ENCODE measurements at regions not wholly inside any gene's neighbourhood (a gene's known extent, or its start where the extent isn't known, plus 50 kb on each side); places are given as distances from the start of the nearest gene placed in this dataset.
"Not testable (repeated sequence)": the region's sequence is repeated elsewhere in the genome, so short reads cannot be mapped to it uniquely, and the experiment has no call there.

DNA sequence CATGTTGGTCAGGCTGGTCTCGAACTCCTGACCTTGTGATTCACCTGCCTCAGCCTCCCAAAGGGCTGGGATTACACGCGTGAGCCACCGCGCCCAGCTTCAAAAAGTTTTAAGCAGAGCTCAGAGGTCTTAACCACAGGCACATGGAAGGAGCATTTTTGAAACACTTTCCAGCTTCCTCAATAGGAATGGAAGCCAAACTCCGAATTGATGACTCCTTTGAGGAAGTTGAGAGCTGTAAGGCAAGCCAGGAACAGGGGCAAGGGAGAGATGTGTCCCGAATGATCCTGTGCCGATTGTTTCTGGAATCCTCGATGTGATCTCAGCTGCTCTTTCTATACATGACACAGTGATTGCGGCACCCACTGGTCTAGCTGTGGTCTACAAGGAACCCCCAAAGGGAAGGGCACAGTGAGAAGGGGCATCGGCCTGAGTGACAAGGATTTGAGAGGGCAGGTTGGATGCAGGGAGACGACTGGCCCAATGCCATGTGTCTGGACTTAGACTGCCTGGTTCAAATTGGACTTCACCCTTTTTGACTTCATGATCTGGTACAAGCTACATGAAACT lies 116.2 kb downstream of the ADRA2C start:
- not testable (repeated sequence) for DNase-seq

DNA sequence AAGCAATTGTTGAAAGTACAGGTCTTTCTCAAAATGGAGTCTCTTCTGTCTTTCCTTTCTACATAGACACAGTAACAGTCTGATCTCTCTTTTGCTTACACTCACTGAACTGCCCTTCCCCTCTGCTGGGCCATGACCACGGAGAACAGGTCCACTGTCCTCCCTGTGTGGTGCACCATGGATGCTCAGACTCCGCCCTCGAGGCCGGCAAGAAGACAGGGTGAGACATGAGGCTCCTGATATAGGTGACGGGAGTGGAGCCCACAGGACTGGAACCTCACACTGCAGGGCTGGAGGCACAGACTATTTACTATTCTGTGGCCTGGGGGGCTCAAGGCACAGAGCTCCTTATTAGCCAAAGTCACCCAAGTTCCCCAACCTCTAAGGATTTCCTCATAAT lies 118.1 kb downstream of the ADRA2C start:
- not testable (repeated sequence) for DNase-seq

DNA sequence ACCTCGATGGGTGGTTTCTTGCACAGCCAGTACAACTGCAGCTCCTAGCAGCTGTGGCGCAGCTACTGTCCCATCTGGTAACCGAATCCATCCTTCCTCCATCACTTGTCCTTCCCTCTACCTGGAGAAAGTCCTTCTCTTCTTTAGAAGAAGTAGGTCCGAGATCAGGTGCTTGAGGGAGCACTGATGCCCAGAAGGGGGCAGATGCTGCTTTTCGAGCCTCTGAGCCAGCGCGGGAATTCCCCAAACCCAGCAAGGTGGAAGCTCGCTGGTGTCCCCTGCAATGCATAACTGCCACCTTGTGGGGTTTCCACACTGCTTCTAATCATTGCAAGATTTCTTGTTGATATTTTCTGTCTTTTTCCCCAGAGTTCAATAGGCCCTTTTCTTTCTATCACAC lies 127.4 kb downstream of the ADRA2C start:
- not testable (repeated sequence) for DNase-seq

DNA sequence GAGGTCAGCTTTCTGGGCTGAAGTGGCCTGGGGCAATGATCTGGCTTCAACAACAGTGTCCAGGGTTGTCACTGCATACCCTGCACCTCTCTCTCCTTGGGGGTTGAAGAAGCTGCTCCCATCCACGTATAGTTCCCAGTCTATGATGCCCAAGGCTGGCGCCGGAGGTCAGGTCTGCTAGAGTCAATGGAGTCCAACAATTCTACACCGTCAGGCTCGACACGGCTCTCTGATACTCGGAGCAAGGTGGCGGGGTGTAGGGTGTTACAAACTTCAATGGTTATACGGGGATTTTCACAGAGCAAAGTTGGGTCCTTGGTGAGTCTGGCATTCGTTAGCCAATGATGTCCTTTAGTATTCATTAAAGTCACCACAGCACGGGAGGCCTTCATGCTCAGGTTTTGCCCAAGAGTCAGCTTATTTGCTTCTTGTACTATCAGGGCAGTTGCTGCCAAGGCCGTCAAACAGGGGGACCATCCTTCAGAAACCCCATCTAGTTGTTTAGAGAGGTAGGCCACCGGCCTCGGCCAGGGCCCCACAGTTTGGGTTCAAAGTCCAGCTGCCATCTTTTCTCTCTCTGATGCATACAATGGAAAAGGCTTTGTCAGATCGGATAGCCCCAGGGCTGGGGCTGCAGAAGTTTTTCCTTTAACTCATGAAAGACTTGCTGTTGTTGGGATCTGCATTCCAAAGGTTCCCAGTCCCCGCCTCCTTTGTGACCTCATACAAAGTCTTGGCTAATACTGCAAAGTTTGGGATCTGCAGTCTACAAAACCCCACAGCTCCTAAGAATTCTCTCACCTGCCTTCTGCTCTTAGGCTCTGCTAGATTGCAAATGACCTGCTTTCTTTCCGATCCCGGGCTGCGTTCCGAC lies 128.1 kb downstream of the ADRA2C start:
- DNase-seq, result not testable (repeated sequence)

DNA sequence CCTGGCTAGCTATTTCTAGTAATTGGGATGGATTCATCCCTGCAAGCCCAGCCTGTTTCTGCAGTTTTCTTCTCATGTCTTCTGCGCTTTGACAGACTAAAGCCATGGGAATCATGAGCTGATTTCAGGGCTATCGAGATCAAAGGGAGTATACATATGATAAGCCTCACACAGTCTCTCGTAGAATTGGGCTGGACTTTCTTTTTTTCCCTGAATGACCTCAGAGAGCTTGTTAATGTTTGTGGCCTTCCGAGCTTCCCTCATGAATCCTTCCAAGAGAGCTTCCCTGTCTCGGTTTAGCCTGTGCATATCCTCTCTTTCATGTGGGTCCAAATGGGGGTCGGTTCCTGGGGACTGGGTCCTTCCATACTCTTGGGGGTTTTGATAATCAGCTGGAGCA lies 130.3 kb downstream of the ADRA2C start:
- no peak for DNase-seq

DNA sequence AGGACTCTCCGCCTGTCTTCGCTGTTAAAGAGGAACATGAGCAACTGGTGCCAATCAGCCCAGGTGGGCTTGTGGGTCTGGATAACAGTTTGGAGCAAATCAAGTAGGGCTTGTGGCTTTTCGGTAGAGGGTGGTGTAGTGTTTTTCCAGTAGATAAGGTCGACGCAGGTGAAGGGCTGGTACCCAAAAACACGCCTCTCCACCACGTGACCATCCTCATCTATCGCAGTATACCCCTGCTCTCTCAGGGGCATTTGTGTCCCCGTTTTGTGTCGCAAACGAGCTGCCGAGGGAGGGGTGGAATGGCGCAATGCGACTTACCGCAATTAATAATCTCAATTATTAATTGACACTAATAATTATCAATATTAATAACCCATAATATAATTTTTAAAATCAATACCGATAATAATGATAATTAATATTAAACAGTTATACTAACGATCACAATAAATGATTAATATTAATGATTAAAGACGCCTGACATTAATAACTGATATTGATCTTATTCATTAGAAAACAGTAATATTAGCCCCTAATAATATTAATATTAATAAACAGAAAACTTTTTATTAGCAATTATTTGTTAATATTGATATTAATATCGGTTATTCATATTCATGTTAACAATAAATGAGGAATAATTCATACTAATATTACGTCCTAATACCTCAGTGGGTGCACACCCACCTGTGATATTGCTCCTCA lies 130.8 kb downstream of the ADRA2C start:
- DNase-seq, result not testable (repeated sequence)

DNA sequence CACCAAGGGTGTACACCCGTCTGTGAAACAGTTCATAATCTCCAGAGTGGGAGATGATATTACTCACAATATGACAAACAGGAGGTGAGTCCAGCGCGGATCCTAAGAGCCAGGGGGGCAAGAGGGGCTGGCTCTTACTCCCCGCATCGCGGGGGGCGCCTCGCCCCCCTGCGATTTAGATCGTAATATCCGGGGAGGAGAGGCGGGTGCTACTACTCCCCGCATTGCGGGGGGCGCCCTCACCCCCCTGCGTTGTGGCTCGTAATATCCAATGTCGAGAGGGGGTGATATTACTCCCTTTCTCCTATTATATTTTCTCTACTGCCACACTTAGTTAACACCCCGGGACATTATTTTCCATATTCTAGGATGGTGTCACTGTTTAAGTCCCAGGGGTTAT lies 131.9 kb downstream of the ADRA2C start:
- no peak for DNase-seq

DNA sequence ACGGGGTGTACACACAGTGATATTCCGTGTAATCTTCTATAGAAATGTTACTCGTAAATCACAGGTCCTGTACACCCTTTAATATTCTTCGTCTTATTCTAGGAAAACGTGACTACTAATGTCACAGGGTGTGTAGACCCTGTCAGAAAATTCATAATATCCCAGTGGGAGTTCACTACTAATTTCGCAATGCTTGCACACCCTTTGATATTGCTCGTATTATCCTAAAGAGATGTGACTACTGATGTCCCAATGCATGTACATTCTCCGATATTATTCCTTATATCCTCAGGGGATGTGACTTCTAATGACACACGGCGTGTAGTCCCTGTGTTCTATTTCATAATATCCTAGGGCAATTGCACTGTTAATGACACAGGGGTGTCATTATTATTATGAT lies 132.7 kb downstream of the ADRA2C start:
- DNase-seq, result not testable (repeated sequence)

DNA sequence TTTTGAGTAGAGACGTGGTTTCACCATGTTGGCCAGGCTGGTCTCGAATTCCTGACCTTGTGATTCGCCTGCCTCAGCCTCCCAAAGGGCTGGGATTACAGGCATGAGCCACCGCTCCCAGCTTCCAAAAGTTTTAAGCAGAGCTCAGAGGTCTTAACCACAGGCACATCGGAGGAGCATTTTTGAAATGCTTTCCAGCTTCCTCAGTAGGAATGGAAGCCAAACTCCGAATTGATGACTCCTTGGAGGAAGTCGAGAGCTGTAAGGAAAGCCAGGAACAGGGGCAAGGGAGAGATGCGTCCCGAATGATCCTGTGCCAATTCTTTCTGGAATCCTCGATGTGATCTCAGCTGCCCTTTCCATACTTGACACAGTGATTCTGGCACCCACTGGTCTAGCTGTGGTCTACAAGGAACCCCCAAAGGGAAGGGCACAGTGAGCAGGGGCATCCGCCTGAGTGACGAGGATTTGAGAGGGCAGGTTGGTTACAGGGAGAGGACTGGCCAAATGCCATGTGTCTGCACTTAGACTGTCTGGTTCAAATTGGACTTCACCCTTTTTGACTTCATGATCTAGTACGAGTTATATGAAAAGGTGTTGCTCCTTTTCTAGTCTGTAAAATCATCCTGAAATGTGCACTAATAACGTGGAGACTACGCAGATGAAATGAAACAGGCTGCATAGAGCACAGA lies 138.2 kb downstream of the ADRA2C start:
- not testable (repeated sequence) for DNase-seq

DNA sequence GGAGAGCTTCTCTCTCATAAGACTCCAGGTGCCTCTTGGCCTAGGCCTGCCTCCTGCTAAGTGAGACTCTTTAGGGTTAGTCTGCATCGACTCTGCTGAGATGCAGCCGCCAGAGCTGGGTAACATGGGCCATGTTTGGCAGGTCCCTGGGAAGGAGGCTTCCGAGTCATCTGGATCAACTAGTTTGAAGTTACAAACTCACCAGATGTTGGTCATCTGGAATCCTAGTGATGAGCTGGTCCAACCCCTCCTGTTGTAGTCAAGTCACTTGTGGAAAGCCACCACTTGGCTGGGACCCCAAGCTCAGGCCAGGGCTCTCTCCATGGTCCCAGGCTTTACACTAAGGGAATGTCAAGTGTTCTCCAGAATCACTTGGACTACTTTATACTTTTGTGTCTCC lies 143.4 kb downstream of the ADRA2C start:
- DNase-seq, result not testable (repeated sequence)

DNA sequence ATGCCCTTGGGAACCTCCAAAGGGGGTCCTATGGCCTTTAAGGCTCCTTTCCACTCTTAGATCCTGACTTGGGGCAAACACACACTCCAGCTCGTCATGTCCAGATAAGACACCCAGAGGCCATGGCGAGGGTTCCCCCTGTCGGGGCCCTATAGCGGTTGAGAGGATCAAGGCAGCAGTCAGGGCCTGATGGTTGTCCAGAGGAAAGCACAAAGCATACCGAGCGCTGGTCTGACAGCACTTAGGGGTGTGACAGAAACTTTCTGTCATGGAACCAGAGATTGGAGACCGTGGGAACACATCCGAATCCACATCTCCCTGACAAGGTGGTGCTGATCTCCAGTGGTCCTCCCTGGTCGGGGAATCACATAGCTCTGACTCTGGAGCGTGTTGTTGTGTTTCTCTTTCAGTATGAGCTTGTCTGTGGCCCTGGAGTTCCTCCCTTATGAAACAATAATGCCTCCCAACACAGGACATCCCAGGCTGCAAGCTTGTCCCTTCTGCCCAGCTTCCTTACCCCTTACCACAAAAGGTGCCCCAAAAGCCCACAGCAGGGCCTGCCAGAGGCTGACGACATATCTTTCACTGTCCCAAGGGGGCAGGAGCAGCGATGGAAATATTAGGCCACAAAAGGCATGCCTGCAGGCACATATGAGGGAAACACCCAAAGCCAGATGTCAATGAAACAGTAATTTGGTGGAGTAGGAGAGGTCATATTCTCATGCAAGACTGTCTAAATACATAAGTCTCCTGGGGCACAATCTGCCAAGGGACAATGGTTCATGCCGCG lies 144.2 kb downstream of the ADRA2C start:
- not testable (repeated sequence) for DNase-seq

DNA sequence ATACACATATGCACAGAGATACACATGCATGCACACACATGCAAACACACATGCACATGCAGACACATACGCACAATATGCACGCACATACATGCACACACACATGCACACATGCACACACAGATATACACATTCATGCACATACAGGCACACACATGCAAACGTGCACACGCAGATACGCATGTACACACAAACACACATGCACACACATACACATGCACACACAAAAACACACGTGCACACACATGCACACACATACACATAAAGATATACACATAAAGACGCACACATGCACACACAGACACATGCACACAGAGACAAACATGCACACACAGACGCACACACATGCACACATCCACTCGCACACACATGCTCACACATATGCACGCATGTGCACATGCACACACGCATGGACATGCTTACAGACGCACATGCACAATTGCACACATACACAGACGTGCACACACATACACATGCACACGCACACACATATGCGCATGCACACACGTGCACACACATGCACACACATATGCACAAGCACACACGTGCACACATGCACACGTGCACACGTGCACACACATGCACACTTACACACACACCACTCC lies 145.2 kb downstream of the ADRA2C start:
- DNase-seq, result no peak

DNA sequence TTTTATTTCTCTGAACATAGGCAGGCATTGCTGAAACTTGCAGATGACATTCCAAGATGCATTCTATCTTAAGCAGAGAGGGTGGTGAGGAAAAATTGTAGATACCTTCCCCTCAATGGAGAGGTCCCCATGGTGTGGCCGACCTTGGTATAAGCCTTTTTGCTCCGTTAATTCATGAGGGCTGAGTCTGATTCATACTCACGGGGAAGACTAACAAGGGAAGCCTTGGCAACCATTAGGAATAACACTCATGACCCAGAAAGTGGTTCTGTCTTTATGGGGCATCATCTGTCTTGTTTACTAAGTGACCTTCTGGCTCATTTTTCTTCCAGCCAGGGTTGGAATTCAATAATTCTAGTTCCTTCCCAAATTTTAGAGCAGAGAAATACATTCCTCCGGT lies 148.3 kb downstream of the ADRA2C start:
- DNase-seq, result not testable (repeated sequence)

DNA sequence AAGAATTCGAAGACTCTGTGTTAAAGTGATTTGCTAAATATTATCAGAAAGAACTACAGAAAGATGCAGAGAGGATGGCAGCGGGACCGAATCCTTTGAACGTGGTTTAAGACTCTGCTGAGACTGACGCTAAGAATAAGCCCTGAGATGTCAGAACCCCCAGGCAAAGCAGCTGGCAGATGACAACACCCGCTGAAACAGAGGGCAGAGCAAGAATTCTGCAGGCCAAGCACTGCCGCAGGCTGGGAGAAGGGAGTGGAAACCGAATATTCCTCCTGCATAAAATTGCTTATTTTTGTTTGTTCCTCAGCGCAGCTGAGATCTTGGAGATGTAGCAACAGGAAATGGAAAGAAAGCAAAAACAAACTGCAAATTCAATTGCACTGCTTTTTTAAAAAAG lies 153.3 kb downstream of the ADRA2C start:
- DNase-seq, result not testable (repeated sequence)

DNA sequence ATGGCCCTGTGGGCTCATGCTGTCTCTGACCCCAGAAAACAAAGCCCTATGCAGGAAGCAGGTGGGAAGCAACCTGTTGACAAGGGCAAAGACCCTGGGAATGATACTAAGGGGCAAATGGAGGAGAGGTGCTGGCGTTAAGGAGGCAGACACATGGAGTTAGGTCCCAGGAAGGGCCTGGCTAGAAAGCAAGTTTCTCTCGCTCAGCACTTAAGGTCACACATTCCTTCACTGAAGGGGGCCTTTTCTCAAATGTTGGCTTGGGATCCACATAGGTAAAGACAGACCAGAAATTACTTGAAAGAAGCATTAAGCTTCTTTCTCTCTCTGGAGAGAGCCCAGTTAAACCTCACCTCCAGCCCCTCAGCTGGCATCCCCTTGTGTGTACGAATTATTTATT lies 155.7 kb downstream of the ADRA2C start:
- not testable (repeated sequence) for DNase-seq

DNA sequence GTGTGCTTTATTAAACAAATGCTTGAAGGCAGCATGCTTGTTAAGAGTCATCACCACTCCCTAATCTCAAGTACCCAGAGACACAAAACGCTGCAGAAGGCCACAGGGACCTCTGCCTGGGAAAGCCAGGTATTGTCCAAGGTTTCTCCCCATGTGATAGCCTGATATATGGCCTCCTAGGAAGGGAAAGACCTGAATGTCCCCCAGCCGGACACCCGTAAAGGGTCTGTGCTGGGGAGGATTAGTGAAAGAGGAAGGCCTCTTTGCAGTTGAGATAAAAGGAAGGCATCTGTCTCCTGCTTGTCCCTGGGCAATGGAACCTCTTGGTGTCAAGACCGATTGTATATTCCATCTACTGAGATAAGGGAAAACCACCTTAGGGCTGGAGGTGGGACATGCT lies 159.7 kb downstream of the ADRA2C start:
- DNase-seq, result not testable (repeated sequence)

DNA sequence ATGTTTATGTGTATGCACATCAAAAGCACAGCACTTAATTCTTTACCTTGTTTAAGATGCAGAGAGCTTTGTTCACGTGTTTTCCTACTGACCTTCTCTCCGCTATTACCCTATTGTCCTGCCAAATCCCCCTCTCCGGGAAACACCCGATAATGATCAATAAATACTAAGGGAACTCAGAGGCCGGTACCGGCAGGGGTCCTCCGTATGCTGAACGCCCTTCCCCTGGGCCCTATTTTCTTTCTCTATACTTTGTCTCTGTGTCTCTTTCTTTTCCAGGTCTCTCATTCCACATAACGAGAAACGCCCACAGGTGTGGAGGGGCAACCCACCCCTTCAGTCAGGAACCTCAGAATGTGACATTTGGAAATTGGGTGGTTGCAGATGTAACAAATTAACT lies 160.1 kb downstream of the ADRA2C start:
- DNase-seq, result not testable (repeated sequence)

DNA sequence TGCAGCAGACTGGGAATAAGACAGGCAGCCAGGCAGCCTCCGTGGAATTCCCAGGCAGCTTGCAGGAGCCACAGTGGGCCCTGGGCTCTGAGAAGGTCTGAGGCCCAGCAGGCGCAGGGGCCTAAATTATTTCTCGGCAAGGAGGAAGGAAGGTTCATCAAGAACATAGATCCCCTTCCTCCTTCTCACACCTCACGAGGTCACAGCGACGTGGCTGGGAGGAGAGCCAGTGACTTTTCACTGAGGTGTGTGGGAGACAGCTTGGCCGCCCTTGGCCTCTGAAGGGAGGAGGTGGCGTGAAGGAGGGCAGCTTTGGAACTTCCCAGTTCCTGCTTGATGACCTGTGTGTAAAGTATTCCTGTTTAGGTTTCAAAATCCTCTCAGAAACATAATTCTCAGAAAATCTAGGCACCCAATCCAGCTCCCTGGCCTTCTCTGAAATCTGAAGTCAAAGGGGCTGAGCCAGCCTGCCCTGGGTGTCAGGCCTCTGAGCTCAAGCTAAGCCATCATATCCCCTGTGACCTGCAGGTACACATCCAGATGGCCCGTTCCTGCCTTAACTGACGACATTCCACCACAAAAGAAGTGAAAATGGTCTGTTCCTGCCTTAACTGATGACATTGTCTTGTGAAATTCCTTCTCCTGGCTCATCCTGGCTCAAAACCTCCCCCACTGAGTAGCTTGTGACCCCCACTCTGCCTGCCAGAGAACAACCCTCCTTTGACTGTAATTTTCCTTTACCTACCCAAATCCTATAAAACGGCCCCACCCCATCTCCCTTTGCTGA lies 161.0 kb downstream of the ADRA2C start:
- DNase-seq, result not testable (repeated sequence)

DNA sequence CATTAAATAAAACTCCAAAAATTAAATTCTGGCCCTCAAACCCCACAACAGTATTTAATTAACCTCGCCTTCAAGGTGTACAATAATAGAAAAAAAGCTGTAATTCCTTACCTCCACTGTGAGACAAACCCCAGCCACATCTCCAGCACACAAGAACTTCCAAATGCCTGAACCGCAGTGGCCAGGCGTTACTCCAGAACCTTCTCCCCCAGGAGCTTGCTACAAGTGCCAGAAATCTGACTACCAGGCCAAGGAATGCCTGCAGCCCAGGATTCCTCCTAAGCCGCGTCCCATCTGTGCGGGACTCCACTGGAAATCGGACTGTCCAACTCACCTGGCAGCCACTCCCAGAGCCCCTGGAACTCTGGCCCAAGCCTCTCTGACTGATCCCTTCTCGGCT lies 163.2 kb downstream of the ADRA2C start:
- not testable (repeated sequence) for DNase-seq

DNA sequence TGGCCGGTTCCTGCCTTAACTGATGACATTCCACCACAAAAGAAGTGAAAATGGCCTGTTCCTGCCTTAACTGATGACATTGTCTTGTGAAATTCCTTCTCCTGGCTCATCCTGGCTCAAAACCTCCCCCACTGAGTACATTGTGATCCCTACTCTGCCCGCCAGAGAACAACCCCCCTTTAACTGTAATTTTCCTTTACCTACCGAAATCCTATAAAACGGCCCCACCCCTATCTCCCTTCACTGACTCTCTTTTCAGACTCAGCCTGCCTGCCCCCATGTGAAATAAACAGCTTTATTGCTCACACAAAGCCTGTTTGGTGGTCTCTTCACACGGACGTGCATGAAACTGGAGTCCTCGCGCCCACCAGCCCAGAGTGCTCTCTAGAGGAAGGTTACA lies 166.5 kb downstream of the ADRA2C start:
- not testable (repeated sequence) for DNase-seq

DNA sequence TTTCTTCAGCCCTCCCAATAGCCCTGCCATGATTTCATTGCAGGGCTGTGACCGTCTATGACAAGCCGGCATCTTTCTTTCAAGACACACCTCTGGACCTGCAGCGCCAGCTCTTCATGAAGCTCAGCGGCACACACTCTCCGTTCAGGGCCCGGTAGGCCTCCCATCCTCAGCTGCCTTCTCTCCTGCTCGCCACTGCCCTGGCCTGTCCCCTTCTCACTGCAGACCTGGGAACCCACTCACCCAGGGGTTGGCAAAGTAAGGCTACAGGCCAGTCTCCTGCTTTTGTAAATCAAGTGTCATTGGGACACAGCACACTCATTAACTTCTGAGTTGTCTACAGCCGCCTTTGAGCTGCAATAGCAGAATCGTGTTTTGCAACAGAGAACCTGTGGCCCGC lies 169.2 kb downstream of the ADRA2C start:
- DNase-seq, result not testable (repeated sequence)

Measured in SHP77 (cell line).